ENCODE measurements at regions not wholly inside any gene's neighbourhood (a gene's known extent, or its start where the extent isn't known, plus 50 kb on each side); places are given as distances from the start of the nearest gene placed in this dataset.
"Not testable (repeated sequence)": the region's sequence is repeated elsewhere in the genome, so short reads cannot be mapped to it uniquely, and the experiment has no call there.

GRCh38 chr3:11898611-11899325 lies 52.1 kb upstream of the TAMM41 start:
- no peak for DNase-seq

- DNase-seq: not testable (repeated sequence)
Observed at GRCh38 chr3:11899389-11899788, 52.7 kb upstream of the TAMM41 start.

GRCh38 chr3:11899826-11900225 lies 53.1 kb upstream of the TAMM41 start:
- no peak for DNase-seq

- DNase-seq: no peak
Observed at GRCh38 chr3:11900824-11901223, 54.1 kb upstream of the TAMM41 start.

GRCh38 chr3:11901286-11901875 lies 54.7 kb upstream of the TAMM41 start:
- DNase-seq: no peak

GRCh38 chr3:11903047-11903446 lies 56.4 kb upstream of the TAMM41 start:
- DNase-seq: no peak

GRCh38 chr3:11903447-11903846 lies 56.8 kb upstream of the TAMM41 start:
- DNase-seq: no peak

GRCh38 chr3:11904157-11904556 lies 57.5 kb upstream of the TAMM41 start:
- DNase-seq: no peak

GRCh38 chr3:11906407-11906806 lies 59.7 kb upstream of the TAMM41 start:
- no peak for DNase-seq

GRCh38 chr3:11907667-11908660 lies 61.3 kb upstream of the TAMM41 start:
- no peak for DNase-seq

GRCh38 chr3:11908981-11909698 lies 62.5 kb upstream of the TAMM41 start:
- DNase-seq: no peak

GRCh38 chr3:11909726-11910125 lies 63.0 kb upstream of the TAMM41 start:
- DNase-seq: no peak

GRCh38 chr3:11910216-11910930 lies 63.7 kb upstream of the TAMM41 start:
- DNase-seq: not testable (repeated sequence)

- DNase-seq: no peak
Observed at GRCh38 chr3:11910971-11911531, 64.4 kb upstream of the TAMM41 start.

- not testable (repeated sequence) for DNase-seq
Observed at GRCh38 chr3:11911887-11912286, 65.2 kb upstream of the TAMM41 start.

- DNase-seq: no peak
Observed at GRCh38 chr3:11913316-11913715, 66.6 kb upstream of the TAMM41 start.

- no peak for DNase-seq
Observed at GRCh38 chr3:11914041-11914440, 67.4 kb upstream of the TAMM41 start.

- DNase-seq: no peak
Observed at GRCh38 chr3:11914651-11915050, 68.0 kb upstream of the TAMM41 start.

- no peak for DNase-seq
Observed at GRCh38 chr3:11915621-11916424, 69.1 kb upstream of the TAMM41 start.

- not testable (repeated sequence) for DNase-seq
Observed at GRCh38 chr3:11916425-11916762, 69.7 kb upstream of the TAMM41 start.

- no peak for DNase-seq
Observed at GRCh38 chr3:11917051-11917450, 70.4 kb upstream of the TAMM41 start.
